GM18867 (cell line): ENCODE measurements at regions not wholly inside any gene's neighbourhood (a gene's known extent, or its start where the extent isn't known, plus 50 kb on each side); places are given as distances from the start of the nearest gene placed in this dataset.
"Not testable (repeated sequence)": the region's sequence is repeated elsewhere in the genome, so short reads cannot be mapped to it uniquely, and the experiment has no call there.

ENCODE experiments used
- ATAC-seq: cut with Tn5 transposase; IDR thresholded peaks from one replicate; pipeline ENCODE4 v1.9.1; 2021; ENCODE audit warnings: mild to moderate bottlenecking, moderate library complexity; ENCODE audit not compliant: unreplicated experiment

GRCh38 chr2:145460112-145460511 is 940.2 kb upstream of the ZEB2 start:
- ATAC-seq = no peak

GRCh38 chr2:145431181-145431951 is 911.4 kb upstream of the ZEB2 start:
- no peak for ATAC-seq

GRCh38 chr2:145423809-145424208 is 903.9 kb upstream of the ZEB2 start:
- ATAC-seq = no peak

- no peak for ATAC-seq
These were observed 902.7 kb upstream of the ZEB2 start for GRCh38 chr2:145422576-145422975.

- no peak for ATAC-seq
These were observed 901.9 kb upstream of the ZEB2 start for GRCh38 chr2:145421841-145422240.

GRCh38 chr2:145416640-145417039 is 896.7 kb upstream of the ZEB2 start:
- no peak for ATAC-seq

GRCh38 chr2:145415151-145415550 is 895.2 kb upstream of the ZEB2 start:
- ATAC-seq = no peak

GRCh38 chr2:145413261-145414030 is 893.5 kb upstream of the ZEB2 start:
- ATAC-seq = no peak

GRCh38 chr2:145412155-145412554 is 892.2 kb upstream of the ZEB2 start:
- ATAC-seq = peak; percentile 26

GRCh38 chr2:145411493-145411892 is 891.6 kb upstream of the ZEB2 start:
- ATAC-seq = peak; percentile 95

GRCh38 chr2:145410086-145410485 is 890.2 kb upstream of the ZEB2 start:
- no peak for ATAC-seq

GRCh38 chr2:145408980-145409379 is 889.1 kb upstream of the ZEB2 start:
- no peak for ATAC-seq

GRCh38 chr2:145404690-145405089 is 884.8 kb upstream of the ZEB2 start:
- no peak for ATAC-seq

GRCh38 chr2:145402706-145403277 is 882.9 kb upstream of the ZEB2 start:
- ATAC-seq = no peak

- ATAC-seq = no peak
These were observed 879.2 kb upstream of the ZEB2 start for GRCh38 chr2:145399131-145399530.

- ATAC-seq = no peak
These were observed 874.3 kb upstream of the ZEB2 start for GRCh38 chr2:145394181-145394580.

GRCh38 chr2:145386973-145387372 is 867.1 kb upstream of the ZEB2 start:
- no peak for ATAC-seq

GRCh38 chr2:145383961-145384360 is 864.0 kb upstream of the ZEB2 start:
- ATAC-seq = no peak

- ATAC-seq = no peak
These were observed 860.6 kb upstream of the ZEB2 start for GRCh38 chr2:145380436-145381017.

GRCh38 chr2:145379934-145380333 is 860.0 kb upstream of the ZEB2 start:
- ATAC-seq = no peak

GRCh38 chr2:145374165-145374564 is 854.2 kb upstream of the ZEB2 start:
- ATAC-seq = no peak

GRCh38 chr2:145367334-145367733 is 847.4 kb upstream of the ZEB2 start:
- not testable (repeated sequence) for ATAC-seq
